H1 (cell line): ENCODE measurements at regions not wholly inside any gene's neighbourhood (a gene's known extent, or its start where the extent isn't known, plus 50 kb on each side); places are given as distances from the start of the nearest gene placed in this dataset.

ENCODE experiments used
- CHD2 ChIP-seq: IDR thresholded peaks from 2 replicates; pipeline ENCODE4 v1.6.1; 2012; ENCODE audit warnings: low read length, improper control_type of control experiment
- MAFK ChIP-seq: IDR thresholded peaks from 2 replicates; pipeline ENCODE4 v1.6.1; 2012; ENCODE audit warnings: low read depth, mild to moderate bottlenecking, improper control_type of control experiment, low read length
- RXRA ChIP-seq: IDR thresholded peaks from 2 replicates; pipeline ENCODE4 v1.6.1; 2011; ENCODE audit warnings: low read depth, mild to moderate bottlenecking, low read length, moderate library complexity; ENCODE audit not compliant: insufficient read depth
- SUZ12 ChIP-seq: fragments of 200-600 bp; sonication (generic); IDR thresholded peaks from 2 replicates; pipeline ENCODE4 v1.6.1; 2012; ENCODE audit warnings: mild to moderate bottlenecking, inconsistent platforms, low read length, moderate library complexity, mixed read lengths

- TF ChIP-seq CHD2 (no peak), RXRA (no peak), MAFK (no peak), SUZ12 (no peak)
- TF ChIP-seq, all 59 proteins: peak for 0
These were observed 242.5 kb upstream of the AJAP1 start (continued) for GRCh38 chr1:4411862-4412261.
